ENCODE measurements at regions not wholly inside any gene's neighbourhood (a gene's known extent, or its start where the extent isn't known, plus 50 kb on each side); places are given as distances from the start of the nearest gene placed in this dataset.

- TF ChIP-seq EZH2phosphoT487 (IDR thresholded peaks at IDR 0.05) (no peak), CTCF (IDR thresholded peaks at IDR 0.05) (no peak)
These were observed 260.3 kb downstream of the RAP2B start for GRCh38 chr3:153422314-153422713.
